H1 (cell line): ENCODE measurements at regions not wholly inside any gene's neighbourhood (a gene's known extent, or its start where the extent isn't known, plus 50 kb on each side); places are given as distances from the start of the nearest gene placed in this dataset.
A peak's percentile ranks its signal among the peaks of the same experiment; 100 is the strongest.

ENCODE experiments used
- CTCF ChIA-PET: fragments of 300-600 bp; sonication (Branson Sonifier 250); formaldehyde crosslinking; loops from one replicate; lab custom pipeline; 2021; ENCODE audit not compliant: partially characterized antibody; lab: Charles Lee
- POLR2A ChIA-PET: fragments of 300-600 bp; sonication (Branson Sonifier 250); formaldehyde crosslinking; loops from one replicate; lab custom pipeline; 2021; ENCODE audit warnings: inconsistent platforms; ENCODE audit not compliant: partially characterized antibody; lab: Charles Lee
- DNase-seq, 2 experiments: peaks; one replicate each; pipeline versions ENCODE4 v3.0.0 to v3.0.0-alpha.2; 2010 to 2022; ENCODE audit warnings: low spot score in 2 of 2, low read depth in 1 of 2, mixed read lengths in 1 of 2
- FAIRE-seq: peaks from 2 replicates; lab custom pipeline; 2011; peaks lifted over from hg19 to GRCh38; lab: Jason Lieb, UNC
- H2AFZ ChIP-seq: 2 replicates; pipeline ENCODE4 v1.8.1; 2012; ENCODE audit warnings: low read length, inconsistent platforms
- H2AK5ac ChIP-seq: 2 replicates; pipeline ENCODE4 v1.6.1; 2013; ENCODE audit warnings: low read depth, low read length
- H2BK120ac ChIP-seq: replicated peaks from 2 replicates; pipeline ENCODE3; 2013; ENCODE audit warnings: low read depth, low read length, inconsistent platforms
- H2BK12ac ChIP-seq: 2 replicates; pipeline ENCODE4 v1.6.1; 2013; ENCODE audit warnings: low read depth, low read length
- H2BK15ac ChIP-seq: 2 replicates; pipeline ENCODE4 v1.6.1; 2013; ENCODE audit warnings: low read length
- H2BK20ac ChIP-seq: 2 replicates; pipeline ENCODE4 v1.6.1; 2013; ENCODE audit warnings: low read length
- H2BK5ac ChIP-seq: 2 replicates; pipeline ENCODE4 v1.6.1; 2013; ENCODE audit warnings: low read depth, low read length
- H3K14ac ChIP-seq: 2 replicates; pipeline ENCODE4 v1.6.1; 2013; ENCODE audit warnings: inconsistent platforms; ENCODE audit not compliant: insufficient read length
- H3K18ac ChIP-seq: 2 replicates; pipeline ENCODE4 v1.6.1; 2013; ENCODE audit warnings: low read length; ENCODE audit errors: extremely low read depth
- H3K23ac ChIP-seq: 2 replicates; pipeline ENCODE4 v1.6.1; 2013; ENCODE audit warnings: inconsistent platforms; ENCODE audit not compliant: insufficient read length
- H3K23me2 ChIP-seq: 2 replicates; pipeline ENCODE4 v1.6.1; 2013; ENCODE audit warnings: low read depth, low read length
- H3K27ac ChIP-seq: 2 replicates; pipeline ENCODE4 v1.6.1; 2011; ENCODE audit warnings: low read depth, low read length, inconsistent platforms
- H3K27me3 ChIP-seq, 4 experiments: replicated peaks in 1 of 4; 1 replicate in 1 of 4; 2 replicates in 3 of 4; pipeline versions ENCODE4 v1.6.1 to v1.8.1; 2011 to 2013; ENCODE audit warnings: low read length in 3 of 4, mild to moderate bottlenecking in 3 of 4, inconsistent platforms in 2 of 4, mixed read lengths in 2 of 4, moderate library complexity in 1 of 4; ENCODE audit not compliant: control insufficient read depth in 3 of 4, insufficient read depth in 3 of 4; ENCODE audit errors: extremely low read depth in 1 of 4
- H3K36me3 ChIP-seq, 4 experiments: 2 replicates each; pipeline versions ENCODE4 v1.6.1 to v1.8.1; 2011 to 2013; ENCODE audit warnings: mild to moderate bottlenecking in 4 of 4, low read length in 3 of 4, moderate library complexity in 2 of 4, control low read depth in 1 of 4, inconsistent platforms in 1 of 4; ENCODE audit not compliant: insufficient read depth in 4 of 4, control insufficient read depth in 2 of 4
- H3K4ac ChIP-seq: replicated peaks from 2 replicates; pipeline ENCODE3; 2013; ENCODE audit warnings: low read length, low read depth, mixed read lengths, inconsistent platforms; ENCODE audit not compliant: insufficient read length
- H3K4me1 ChIP-seq, 4 experiments: replicated peaks in 1 of 4; 1 replicate in 1 of 4; 2 replicates in 3 of 4; pipeline versions ENCODE4 v1.6.1 to v1.8.1; 2011 to 2013; ENCODE audit warnings: low read length in 3 of 4, inconsistent platforms in 2 of 4, mixed read lengths in 1 of 4; ENCODE audit not compliant: insufficient read depth in 4 of 4, control insufficient read depth in 3 of 4
- H3K4me2 ChIP-seq, 2 experiments: 2 replicates each; pipeline versions ENCODE4 v1.6.1 to v1.8.1; 2011 to 2013; ENCODE audit warnings: low read depth in 2 of 2, low read length in 2 of 2, control low read depth in 1 of 2, inconsistent platforms in 1 of 2, mild to moderate bottlenecking in 1 of 2; ENCODE audit not compliant: insufficient read depth in 1 of 2
- H3K4me3 ChIP-seq, 4 experiments: fragments of 200-600, 300-600 bp in 1 of 4; sonication (generic), shearing (Covaris generic), sonication (Bioruptor Twin) in 1 of 4; 2 replicates each; pipeline versions ENCODE4 v1.5.1 to v1.8.1; 2011 to 2016; ENCODE audit warnings: low read length in 4 of 4, low read depth in 3 of 4, control low read depth in 2 of 4, inconsistent platforms in 2 of 4, mild to moderate bottlenecking in 2 of 4, mixed read lengths in 1 of 4, moderate library complexity in 1 of 4; ENCODE audit not compliant: insufficient read depth in 2 of 4; ENCODE audit errors: extremely low read depth in 1 of 4
- H3K56ac ChIP-seq: replicated peaks from 2 replicates; pipeline ENCODE3; 2013; ENCODE audit warnings: low read depth, mild to moderate bottlenecking, mixed read lengths, low read length, inconsistent platforms; ENCODE audit not compliant: insufficient read length
- H3K79me1 ChIP-seq: 2 replicates; pipeline ENCODE4 v1.6.1; 2013; ENCODE audit warnings: low read depth, low read length, control low read depth
- H3K79me2 ChIP-seq, 2 experiments: 2 replicates each; pipeline versions ENCODE4 v1.6.1 to v1.8.1; 2012 to 2013; ENCODE audit warnings: low read length in 2 of 2, mild to moderate bottlenecking in 2 of 2, inconsistent platforms in 1 of 2; ENCODE audit not compliant: insufficient read depth in 2 of 2, control insufficient read depth in 1 of 2
- H3K9ac ChIP-seq, 4 experiments: replicated peaks in 1 of 4; 1 replicate in 1 of 4; 2 replicates in 3 of 4; pipeline versions ENCODE4 v1.6.1 to v1.8.1; 2011 to 2013; ENCODE audit warnings: low read depth in 3 of 4, low read length in 3 of 4, control low read depth in 2 of 4, mild to moderate bottlenecking in 2 of 4, moderate library complexity in 2 of 4, inconsistent platforms in 1 of 4; ENCODE audit errors: extremely low read depth in 1 of 4
- H3K9me3 ChIP-seq, 2 experiments: 2 replicates each; pipeline versions ENCODE4 v1.6.1 to v1.8.1; 2012 to 2013; ENCODE audit warnings: mild to moderate bottlenecking in 2 of 2, moderate library complexity in 2 of 2, control low read depth in 1 of 2, inconsistent platforms in 1 of 2, low read depth in 1 of 2, low read length in 1 of 2, mixed read lengths in 1 of 2; ENCODE audit not compliant: insufficient read depth in 2 of 2
- H4K20me1 ChIP-seq, 2 experiments: replicated peaks in 1 of 2; 2 replicates each; pipeline versions ENCODE3 to v1.8.1; 2011 to 2013; ENCODE audit warnings: inconsistent platforms in 2 of 2, low read length in 2 of 2, mild to moderate bottlenecking in 1 of 2; ENCODE audit not compliant: insufficient read depth in 2 of 2, control insufficient read depth in 1 of 2
- H4K5ac ChIP-seq: 2 replicates; pipeline ENCODE4 v1.6.1; 2013; ENCODE audit warnings: low read length, low read depth, mixed read lengths, inconsistent platforms; ENCODE audit not compliant: insufficient read length
- H4K8ac ChIP-seq: 2 replicates; pipeline ENCODE4 v1.8.0; 2013; ENCODE audit warnings: mild to moderate bottlenecking, moderate library complexity, low read length, inconsistent platforms; ENCODE audit not compliant: insufficient read depth; ENCODE audit errors: extremely low read depth
- H4K91ac ChIP-seq: replicated peaks from 2 replicates; pipeline ENCODE3; 2013; ENCODE audit warnings: low read length, mixed read lengths, inconsistent platforms; ENCODE audit not compliant: insufficient read length
- MAFK ChIP-seq: IDR thresholded peaks from 2 replicates; pipeline ENCODE4 v1.6.1; 2012; ENCODE audit warnings: low read depth, mild to moderate bottlenecking, improper control_type of control experiment, low read length
- WGBS, 2 experiments: shearing (Covaris generic) in 1 of 2; methylation state at CpG; one replicate each; pipeline versions ENCODE4 v1.1.6 to v1.1.7; 2013 to 2015; ENCODE audit warnings: low lambda C conversion rate in 2 of 2, mixed read lengths in 2 of 2, inconsistent platforms in 1 of 2, low coverage in 1 of 2, missing lambda C conversion rate in 1 of 2; ENCODE audit not compliant: insufficient replicate concordance in 2 of 2, insufficient coverage in 1 of 2, insufficient read length in 1 of 2; ENCODE audit errors: extremely low coverage in 1 of 2, missing lambda C conversion rate in 1 of 2; 5-methylcytosine and 5-hydroxymethylcytosine counted together
- TF ChIP-seq, protein P1 (sequence below): IDR thresholded peaks from 2 replicates; pipeline ENCODE4 v1.6.1; 2012; ENCODE audit warnings: low read length, inconsistent platforms

GRCh38 chr18:3367491-3368091 is 82.4 kb upstream of the TGIF1 start:
- POLR2A ChIA-PET = no interaction called here

More at GRCh38 chr18:3367491-3368091, 82.4 kb upstream of the TGIF1 start:
- Histone ChIP-seq H3K4ac (no peak overlapping the region), H3K4me2 (no peak overlapping the region), H3K23ac (no peak overlapping the region), H3K56ac (no peak overlapping the region), H3K79me2 (no peaks in the 10 kb centered on the region), H4K20me1 (no peaks in the 10 kb centered on the region), H3K14ac (no peak overlapping the region), H3K18ac (no peak overlapping the region), H2AFZ (no peak overlapping the region), H2BK20ac (no peak overlapping the region), H2AK5ac (no peak overlapping the region), H3K27ac (no peak overlapping the region), H2BK5ac (no peak overlapping the region), H3K23me2 (no peaks in the 10 kb centered on the region), H2BK120ac (no peak overlapping the region), H3K9ac (no peak overlapping the region), H3K9me3 (no peaks in the 10 kb centered on the region), H4K91ac (peak overlapping the region; percentile 17), H3K27me3 (no peaks in the 10 kb centered on the region), H4K8ac (no peak overlapping the region), H3K36me3 (no peaks in the 10 kb centered on the region), H2BK12ac (no peak overlapping the region), H3K4me3 (no peak overlapping the region), H4K5ac (no peak overlapping the region), H3K4me1 (no peaks in the 10 kb centered on the region), H2BK15ac (no peak overlapping the region), H3K79me1 (no peaks in the 10 kb centered on the region)
- TF ChIP-seq MAFK = no peak
- TF ChIP-seq, protein P1, sequence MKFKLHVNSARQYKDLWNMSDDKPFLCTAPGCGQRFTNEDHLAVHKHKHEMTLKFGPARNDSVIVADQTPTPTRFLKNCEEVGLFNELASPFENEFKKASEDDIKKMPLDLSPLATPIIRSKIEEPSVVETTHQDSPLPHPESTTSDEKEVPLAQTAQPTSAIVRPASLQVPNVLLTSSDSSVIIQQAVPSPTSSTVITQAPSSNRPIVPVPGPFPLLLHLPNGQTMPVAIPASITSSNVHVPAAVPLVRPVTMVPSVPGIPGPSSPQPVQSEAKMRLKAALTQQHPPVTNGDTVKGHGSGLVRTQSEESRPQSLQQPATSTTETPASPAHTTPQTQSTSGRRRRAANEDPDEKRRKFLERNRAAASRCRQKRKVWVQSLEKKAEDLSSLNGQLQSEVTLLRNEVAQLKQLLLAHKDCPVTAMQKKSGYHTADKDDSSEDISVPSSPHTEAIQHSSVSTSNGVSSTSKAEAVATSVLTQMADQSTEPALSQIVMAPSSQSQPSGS = no peak
- CTCF ChIA-PET = interaction anchor here (1.0 kb wide), 1 partner anchor 11 kb away, joined by 5 read pairs; no protein-coding TSS in a partner anchor
- DNase-seq = no peak
- 87% methylated on average over 5 of the region's 5 CpGs; no CpG with 5 or more reads in 1 of the 2 experiments for WGBS, 2 experiments
- no peak for FAIRE-seq
